AG08396 (cell line): ENCODE measurements at regions not wholly inside any gene's neighbourhood (a gene's known extent, or its start where the extent isn't known, plus 50 kb on each side); places are given as distances from the start of the nearest gene placed in this dataset.

ENCODE experiments used
- DNase-seq: peaks from one replicate; pipeline ENCODE4 v3.0.0; 2012; ENCODE audit warnings: low spot score, mixed read lengths

DNA sequence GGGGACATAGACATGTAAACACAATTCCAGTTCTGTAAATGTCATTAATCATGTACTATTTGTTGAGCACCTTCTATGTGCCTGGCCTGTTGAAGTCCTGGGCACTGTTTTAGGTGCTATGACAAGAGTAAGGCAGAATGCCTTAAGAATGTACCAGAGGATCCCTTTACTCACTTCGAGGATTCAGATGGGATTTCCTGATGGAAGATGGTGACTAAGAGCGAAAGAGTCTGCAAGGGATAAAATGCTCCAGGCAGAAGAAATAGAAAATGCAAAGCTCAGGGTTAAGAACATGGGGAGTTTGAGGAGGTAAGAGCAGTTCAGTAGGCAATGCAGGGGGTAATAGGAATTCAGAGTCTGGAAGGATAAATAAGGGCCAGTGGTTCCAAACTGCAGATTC lies 671.3 kb upstream of the TBX3 start:
- DNase-seq = no peak

DNA sequence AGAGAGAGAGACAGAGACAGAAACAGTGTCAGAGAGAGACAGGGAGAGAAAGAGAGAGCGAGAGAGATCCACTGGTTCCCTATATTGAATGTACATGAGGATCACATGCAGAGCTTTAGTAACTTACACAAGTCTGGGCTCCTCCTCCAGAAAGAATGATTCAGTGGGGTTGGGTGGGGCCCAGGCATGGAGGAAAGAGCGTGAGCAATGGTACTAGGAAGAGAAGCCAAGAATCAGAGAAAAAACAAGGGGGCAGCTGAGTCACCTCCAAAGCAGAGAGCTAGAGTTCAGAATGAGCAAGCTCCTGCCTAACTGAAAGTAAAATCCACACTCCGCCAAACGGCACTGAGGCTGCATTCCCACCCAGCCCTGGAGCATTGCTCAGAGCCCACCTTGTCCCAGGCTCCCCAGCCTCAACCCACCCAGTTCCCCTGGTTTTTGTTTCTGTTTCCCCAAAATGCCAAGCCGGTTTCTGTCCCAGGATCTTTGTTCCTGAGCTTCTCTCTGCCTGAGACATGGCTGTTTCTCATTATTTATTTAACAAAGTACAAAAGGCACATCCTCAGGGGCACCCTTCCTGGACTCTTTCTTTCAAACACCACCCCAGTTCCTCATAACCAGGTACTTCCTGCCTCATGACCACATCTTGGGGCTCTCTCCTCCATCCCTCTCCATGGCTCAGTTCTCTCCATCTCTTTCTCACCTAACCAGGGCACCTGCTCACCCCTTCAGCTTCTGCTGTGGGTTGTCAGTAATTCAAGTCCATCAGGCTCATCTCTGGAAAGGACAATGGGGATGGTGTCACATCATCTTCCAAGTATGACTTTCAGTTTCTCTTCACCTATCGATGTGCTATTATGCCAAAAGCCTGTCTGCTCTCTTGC lies 670.3 kb upstream of the TBX3 start:
- DNase-seq = peak; percentile 83

DNA sequence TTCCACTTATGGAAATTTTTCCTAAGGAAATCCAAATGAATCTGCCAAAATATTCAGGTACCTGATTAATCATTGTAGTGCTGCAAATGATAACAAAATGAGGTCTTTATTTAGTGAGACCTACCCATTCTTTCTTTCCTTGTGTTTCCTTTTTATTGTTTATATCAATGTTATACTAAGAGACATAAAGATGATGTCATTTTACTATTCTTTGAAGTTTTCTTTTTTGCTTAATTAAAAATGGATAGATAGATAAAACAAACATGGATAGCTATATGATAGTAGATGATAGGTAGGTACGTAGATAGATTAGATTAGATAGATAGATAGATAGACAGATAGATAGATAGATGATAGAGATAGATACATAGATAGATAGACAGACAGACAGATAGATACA lies 669.5 kb upstream of the TBX3 start:
- DNase-seq = no peak

DNA sequence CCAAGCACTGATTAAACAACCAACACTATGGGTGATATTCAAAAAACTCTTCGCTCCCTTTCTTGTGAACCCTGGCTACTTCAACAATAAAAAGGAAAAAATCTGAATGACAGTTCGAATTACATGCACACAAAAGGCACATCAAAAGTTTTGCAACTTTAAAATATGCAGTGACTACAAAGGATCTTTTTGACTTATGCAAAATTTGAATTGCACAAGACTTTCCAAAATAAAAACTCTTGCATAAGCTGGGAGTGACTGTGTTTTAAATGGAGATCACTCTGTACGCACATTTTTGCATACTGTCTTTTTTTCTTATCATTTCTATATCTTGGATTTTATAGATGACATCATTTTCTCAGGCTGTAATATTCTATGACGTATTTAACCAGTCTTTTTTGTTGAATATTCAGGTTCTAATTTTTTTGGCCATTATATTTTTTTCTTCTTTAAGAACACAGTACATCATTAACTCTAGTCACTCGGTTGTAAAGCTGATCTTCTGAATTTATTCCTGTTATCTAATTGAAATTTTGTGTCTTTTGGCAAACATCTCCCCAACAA lies 667.6 kb upstream of the TBX3 start:
- DNase-seq = no peak

DNA sequence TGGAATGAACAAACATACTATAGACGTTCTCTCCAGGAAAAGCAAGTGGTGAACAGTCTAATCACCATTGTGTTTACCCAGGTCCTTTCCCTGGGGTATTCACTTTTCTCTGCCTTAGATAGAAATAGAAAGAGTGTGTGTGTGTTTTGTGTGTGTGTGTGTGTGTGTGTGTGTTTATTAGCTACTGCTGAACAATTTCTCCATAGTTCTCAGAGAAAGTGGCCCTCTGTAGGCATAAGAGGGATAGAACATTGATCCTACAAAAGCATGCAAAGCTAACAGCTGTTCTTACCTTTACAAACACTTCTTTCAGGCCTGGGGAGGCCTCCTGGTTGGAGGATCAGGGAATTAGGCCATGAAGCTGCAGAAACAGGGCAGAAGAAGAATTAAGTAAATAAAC lies 665.7 kb upstream of the TBX3 start:
- no peak for DNase-seq

DNA sequence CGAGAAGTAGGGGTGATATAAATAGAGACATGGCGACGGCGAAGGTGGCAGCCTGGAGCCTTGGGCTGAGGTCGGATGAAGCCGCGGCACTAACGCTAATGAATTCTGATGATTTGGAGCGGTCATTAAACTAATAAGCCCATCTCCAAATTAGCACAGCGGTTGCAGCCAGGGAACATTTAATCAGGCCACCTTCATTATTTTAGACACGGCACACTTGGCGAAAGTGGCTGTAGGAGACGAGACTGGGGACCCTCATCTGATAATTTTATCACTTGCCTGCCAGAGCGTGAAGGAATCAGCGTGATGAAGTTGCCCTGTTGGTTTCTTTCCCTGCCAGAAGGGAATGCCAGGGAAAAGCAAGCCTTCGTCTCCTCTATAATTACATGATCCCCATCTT lies 664.3 kb upstream of the TBX3 start:
- no peak for DNase-seq

DNA sequence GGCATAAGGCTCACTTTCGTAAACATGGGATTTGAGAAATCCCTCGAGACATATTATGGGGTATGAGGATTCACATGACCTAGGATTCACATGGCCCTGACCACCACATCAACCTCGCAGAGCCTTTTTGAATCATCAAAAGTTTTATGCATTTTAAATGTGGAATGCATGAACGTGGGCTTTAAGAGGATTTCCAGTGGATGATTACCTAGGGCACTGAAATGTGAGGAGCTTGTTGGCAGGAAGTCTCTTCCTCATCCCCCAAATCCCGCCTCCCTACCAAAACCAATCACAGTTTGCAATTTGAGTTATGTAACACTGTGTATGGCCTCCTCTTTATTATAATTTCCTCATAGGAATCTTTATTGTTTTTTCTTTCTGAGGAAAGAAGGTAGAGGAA lies 659.6 kb upstream of the TBX3 start:
- DNase-seq = no peak

DNA sequence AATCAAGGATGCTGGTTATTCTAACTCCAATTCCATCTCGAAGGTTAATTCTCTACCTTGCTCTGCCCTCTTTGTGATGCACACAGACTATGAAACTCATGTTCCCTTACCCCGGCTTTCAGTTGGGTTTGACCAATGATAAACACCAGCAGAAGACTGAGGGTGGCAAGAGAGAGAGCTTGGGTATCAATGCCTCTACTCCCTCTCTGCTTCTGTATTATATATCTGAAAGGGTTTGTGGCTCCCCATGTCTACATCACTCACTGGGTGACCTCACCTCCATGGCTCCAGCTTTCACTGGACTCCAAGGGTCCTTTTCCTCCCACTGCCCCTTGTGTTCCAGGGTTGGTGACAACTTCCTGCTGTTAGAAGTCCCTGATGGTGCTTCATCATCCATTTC lies 659.0 kb upstream of the TBX3 start:
- DNase-seq = no peak

DNA sequence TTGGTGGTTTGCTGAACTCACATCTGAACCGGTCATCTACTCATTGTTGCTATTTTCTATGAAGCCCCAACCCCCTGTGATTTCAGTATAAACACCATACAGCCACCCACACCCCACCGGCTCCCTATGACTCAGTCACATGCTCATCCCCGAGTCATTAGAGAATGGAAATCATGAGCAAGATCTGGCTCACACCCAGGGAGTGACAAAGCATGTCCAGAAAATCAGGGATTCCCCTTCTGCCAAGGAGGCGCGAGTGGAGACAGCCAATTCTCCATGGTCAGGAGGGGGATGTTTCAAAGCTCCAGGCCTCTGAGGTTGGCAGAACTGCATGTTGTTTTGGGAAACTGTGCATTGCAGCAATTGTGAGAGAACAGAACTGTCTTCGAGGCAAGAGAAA lies 657.5 kb upstream of the TBX3 start:
- DNase-seq = peak; percentile 87

DNA sequence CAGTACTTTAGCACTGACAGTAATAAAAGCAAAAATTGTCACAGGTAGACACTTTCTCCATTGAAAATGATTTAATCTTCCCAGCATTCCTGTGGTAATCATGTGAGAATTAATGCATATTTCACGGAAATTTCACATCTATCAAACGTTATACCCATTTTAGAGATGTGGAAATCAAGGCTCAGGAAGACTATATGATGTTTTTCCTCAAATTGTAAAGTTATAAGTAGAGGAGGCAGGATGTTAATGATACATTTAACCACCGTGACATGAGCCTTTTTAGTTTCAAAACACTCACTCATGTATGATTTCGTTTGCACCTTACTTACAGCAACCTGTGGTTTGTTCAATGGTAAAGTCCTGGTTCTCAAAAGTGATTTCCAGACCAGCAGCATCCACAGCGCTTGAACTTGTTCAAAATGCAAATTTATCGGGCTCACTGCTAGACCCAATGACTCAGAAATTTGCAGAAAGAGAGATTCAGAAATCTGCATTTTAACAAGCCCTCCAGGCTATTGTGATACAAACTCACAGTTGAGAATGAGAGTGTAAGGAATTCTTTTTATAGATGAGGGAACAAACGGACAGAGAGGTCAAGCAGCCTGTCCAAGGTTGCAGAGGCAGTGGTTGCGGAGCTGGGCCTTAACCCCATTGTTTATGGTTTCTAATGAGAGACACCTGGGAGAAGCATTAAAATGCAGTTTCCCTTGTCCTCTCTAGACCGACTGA lies 654.8 kb upstream of the TBX3 start:
- DNase-seq = no peak

DNA sequence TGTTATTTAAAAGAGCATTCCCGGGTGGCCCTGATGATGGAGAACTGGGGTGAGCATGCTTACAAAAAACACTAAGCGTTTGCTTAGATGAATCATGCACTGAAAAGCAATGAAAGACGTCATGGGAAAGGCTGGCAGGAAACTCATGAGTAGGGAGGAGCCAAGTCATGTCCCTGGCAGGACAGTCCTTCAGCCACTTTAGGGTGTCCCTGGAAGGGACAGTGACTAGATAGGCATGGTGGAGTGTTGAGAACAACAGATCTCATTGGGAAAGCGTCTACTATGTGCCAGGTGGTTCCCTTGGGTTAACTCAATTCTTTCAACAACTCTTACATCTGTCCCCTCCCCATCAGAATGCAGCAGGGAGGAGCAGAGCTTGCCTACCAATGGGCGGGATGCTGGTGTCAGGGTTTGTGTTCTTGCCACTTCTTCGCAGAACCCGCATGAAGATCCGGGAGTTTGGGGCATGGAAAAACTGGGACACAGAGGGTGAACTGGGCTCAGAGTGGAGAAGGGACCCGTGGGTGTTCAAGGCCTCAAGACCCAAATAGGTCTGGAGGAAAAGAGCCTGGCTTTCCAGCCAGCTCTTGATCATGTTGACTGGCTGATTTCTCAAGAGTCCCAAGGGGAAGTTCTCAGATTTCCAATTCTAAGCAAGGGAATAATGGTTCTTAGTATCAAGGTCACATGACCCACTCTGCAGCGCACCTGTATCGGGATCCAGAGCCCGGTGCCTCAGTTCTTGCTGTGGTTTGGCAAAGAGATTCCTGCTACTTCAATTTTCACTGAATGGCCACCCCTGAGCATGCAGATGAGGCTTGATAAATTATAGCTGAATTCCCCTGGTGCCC lies 653.9 kb upstream of the TBX3 start:
- peak; percentile 71 for DNase-seq

DNA sequence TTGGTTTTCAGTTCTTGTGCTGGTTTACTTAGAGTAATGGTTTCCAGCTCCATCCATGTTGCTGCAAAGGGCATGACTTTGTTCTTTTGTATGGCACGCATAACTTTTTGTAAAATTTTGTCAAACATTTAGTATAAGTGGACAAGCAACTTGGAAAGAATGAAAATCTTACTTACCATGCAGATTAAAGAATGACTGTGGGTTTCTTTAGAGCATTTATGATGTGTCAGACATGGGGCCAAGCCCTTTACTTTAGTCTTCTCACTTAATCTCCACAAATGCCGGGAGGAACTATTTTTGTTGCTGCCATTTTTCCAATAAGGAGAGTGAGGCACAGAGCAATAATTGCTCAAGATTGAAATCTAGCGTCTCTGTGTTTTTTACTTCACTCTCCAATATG lies 652.5 kb upstream of the TBX3 start:
- no peak for DNase-seq

DNA sequence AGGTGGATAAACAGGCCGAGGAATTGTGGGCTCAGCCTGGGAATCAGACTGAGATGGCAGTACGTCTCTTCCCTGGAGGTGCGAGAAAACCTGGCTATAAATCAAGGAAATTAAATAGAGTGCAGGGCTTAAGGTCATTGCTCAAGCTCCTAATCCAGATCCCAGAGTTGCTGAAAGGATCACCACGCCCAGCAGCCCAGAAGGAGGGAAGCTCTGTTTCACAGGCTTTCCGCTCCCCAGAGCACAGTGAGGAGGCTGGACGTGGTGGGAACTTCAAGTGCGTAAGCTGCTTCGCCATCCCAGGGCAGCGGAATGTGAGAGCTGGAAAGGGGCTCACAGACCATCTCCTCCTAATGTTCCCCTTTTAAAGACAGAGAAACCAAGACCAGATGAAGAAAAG lies 651.6 kb upstream of the TBX3 start:
- DNase-seq = no peak

DNA sequence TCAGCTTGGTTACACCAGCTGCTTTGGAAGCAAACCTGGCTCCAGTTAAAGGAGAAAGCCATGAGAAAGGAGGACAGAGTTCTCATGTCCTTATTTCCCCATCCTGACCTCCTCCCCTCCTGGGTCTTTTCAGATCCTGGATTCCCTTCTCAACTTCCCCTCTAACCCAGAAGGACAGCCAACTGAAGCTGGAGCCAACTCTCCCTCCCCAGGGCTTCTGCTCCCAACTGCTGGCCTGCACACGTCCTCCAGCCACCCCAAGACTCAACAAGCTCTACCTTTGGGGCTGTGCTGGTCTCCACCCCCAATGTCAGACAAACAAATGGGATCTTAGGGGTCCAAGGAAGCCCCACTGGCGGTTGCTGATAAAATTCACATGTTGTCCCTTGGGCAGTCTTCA lies 651.1 kb upstream of the TBX3 start:
- DNase-seq = no peak

DNA sequence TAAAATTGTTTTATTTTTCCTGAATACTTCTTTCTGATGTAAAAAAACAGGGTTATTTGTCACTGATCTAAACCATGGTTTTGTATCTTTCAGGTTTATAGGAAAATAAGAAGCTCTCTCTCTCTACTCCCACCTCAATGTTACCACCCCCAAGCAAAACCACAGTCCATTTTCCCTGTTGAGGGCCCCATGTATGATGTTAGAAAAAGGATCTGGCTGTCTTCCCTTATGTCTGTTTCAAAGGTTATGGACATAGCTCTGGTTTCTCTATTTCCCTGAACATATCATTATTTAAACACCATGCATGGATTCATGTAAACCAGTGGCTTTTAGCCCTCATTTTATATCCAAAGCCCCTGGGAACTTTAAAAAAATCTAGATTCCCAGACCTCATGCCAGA lies 649.0 kb upstream of the TBX3 start:
- DNase-seq = no peak

DNA sequence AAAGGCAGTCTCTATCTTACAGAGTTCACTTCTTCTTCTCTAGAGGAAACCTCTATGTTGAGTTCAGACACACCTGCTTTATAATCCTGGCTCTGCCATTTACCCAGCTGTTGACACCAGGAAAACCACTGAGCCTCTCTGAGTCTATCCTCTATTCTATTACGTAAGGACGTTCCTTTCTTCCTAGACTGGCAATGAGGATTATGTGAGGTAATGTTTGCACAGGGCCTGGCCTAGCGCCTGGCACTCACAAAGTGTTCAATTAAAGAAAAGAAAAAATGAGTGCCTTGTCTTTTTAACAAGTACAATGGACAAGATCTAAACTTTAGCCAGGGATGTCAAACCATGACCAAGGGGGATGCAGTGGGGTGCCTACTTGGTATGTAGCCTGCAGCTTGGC lies 641.9 kb upstream of the TBX3 start:
- DNase-seq = no peak

DNA sequence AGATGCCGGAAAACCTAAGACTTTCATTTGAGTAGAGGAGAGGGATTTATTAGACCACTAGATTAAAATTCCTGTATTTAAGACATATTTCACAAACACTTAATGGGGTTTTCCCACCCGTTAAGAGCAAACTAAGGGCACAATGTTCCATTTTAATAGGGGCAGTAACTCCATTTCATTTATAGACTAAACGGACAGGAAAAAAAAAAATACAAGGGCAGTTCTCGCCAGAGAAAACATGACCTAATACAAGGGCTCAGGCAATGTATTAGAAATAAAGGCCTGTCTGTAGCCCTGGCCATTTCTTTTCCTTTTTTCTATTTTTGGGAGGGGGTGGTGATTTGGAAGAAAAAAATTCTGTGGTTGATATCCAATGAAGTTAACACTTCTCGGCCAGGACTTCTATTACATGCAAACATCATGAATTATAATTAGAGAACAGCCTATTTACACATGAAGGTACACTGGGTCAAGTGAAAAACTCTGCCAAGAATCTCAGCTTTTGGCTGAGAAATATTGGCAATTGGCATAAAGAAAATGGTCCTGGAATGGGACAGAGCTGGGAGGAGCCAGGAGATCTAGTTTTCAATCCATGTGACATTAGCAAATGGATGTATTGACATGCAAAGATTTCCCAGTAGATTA lies 641.1 kb upstream of the TBX3 start:
- DNase-seq = no peak

DNA sequence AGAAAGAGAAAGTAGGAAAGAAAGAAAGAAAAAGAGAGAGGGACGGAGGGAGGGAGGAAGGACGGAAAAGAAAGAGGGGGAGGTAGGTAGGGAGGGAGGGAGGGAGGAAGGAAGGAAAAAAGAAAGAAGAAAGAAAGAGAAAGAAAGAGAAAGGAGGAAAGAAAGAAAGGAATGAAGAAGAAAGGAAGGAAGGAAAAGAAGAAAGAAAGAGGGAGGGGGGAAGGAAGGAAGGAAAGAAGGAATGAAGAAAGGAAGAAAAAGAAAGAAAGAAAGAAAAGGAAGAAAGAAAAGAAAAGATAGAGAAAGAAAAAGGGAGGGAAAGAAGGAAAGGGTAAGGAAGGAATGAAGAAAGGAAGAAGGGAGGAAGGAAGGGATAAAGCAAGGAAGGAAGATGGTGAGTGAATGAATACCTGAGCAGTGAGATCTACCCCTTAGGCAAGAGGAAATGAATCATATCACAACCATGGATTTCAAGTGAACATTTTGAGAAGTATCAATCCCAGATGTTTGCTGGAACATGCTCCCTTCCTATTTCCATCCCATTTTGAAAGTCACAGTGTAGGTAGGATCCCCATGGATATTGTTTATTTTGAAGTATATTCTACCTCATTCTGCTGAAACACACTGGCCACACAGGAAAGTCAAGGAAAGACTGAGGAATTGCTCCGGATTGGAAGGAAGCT lies 639.4 kb upstream of the TBX3 start:
- DNase-seq = peak; percentile 28

DNA sequence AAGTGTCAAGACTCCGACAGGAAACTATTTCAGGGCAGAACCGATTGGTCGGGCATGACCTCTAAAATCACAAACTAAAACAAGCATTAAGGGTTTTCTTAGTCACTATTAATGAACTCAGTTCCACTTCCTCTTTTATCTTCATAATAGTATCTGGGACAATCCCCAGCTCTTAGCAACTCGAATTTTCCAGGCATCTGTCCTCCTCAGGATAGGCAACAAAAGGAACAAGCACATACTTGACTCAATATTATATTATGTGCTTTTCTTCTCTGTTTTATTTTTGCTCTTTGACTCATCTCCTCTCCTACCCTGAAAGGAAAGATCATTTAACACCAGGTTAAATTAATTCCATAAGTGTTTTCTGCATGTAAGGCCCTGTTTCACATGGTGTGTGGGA lies 638.3 kb upstream of the TBX3 start:
- no peak for DNase-seq

DNA sequence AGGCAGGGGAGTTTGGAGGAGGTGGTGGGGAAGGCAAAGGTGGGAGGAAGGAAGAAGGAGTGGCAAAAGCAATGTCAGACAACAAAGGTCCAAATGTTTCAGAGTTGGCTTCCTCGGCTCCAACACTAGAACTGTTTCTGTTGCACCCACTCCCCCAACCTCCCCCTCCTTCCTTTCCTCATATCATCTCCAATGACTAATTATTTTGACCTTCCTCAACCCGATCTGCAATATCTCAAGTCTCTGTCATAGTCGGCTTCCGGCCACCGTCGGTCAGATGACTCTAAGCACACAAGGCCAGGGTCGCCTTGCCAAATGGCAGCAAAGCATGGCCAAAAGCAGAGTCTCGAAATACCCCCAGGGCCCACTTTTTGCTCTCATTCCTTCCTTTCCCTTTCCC lies 637.0 kb upstream of the TBX3 start:
- DNase-seq = no peak

DNA sequence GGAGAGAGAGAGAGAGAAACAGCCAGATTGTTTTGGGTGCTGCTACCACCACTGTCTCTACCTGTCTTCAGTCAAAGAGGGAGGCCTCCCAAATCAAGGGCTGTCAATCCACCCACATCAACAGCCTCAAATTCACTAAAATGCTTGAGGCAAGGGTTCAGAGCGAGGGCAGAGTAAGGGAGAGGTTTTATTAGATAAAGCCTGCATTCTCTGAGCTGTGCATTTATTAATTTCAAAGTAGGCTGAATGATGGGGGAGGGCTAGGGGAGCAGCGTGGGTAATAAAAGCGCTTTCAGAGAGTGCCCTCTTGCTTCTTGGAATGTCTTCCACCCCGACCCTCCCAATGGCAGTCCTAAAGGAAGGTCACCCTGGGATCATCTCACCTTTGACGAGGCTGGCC lies 636.5 kb upstream of the TBX3 start:
- DNase-seq = no peak
